T-cell (primary cell): ENCODE measurements at regions not wholly inside any gene's neighbourhood (a gene's known extent, or its start where the extent isn't known, plus 50 kb on each side); places are given as distances from the start of the nearest gene placed in this dataset.

ENCODE experiments used
- ATAC-seq, 4 experiments: fragments of 200-7000 bp in 3 of 4; fragments of 150-1000 bp in 1 of 4; cut with Tn5 transposase; replicated peaks in 1 of 4; 1 replicate in 3 of 4; 2 replicates in 1 of 4; pipeline ENCODE4 v1.10.0; 2021; ENCODE audit warnings: moderate library complexity in 3 of 4, mild to moderate bottlenecking in 2 of 4, moderate number of reproducible peaks in 1 of 4
- CTCF ChIA-PET, 2 donors: fragments of 300-600 bp; sonication (Branson Sonifier 250); formaldehyde crosslinking; loops; one replicate each; lab custom pipeline; 2022; ENCODE audit warnings: antibody characterized with exemption in 2 of 2; lab: Charles Lee
- POLR2A ChIA-PET, 2 donors: fragments of 300-600 bp; sonication (Branson Sonifier 250); formaldehyde crosslinking; loops; one replicate each; lab custom pipeline; 2022; ENCODE audit warnings: antibody characterized with exemption in 2 of 2; lab: Charles Lee
- DNase-seq, 35 experiments: peaks; one replicate each; pipeline versions ENCODE4 v3.0.0 to v3.0.0-alpha.2; 2013 to 2023
- H3K27ac ChIP-seq: one replicate; pipeline ENCODE4 v1.5.1; 2013; ENCODE audit warnings: low read length
- H3K27me3 ChIP-seq, 2 experiments: replicated peaks in 1 of 2; 1 replicate in 1 of 2; 2 replicates in 1 of 2; pipeline versions ENCODE4 v1.6.1 to v1.7.0; 2013; ENCODE audit warnings: low read length in 1 of 2, mixed read lengths in 1 of 2; ENCODE audit not compliant: control insufficient read depth in 2 of 2, insufficient read depth in 2 of 2; ENCODE audit errors: extremely low read depth in 1 of 2
- H3K36me3 ChIP-seq, 2 donors: 1 replicate in 1 of 2; 2 replicates in 1 of 2; pipeline versions ENCODE4 v1.6.1 to v1.7.0; 2013; ENCODE audit warnings: low read length in 1 of 2; ENCODE audit not compliant: control insufficient read depth in 2 of 2, insufficient read depth in 1 of 2; ENCODE audit errors: extremely low read depth in 1 of 2
- H3K4me1 ChIP-seq, 2 experiments: 1 replicate in 1 of 2; 2 replicates in 1 of 2; pipeline versions ENCODE4 v1.6.1 to v1.7.0; 2013; ENCODE audit warnings: low read length in 2 of 2, mixed read lengths in 1 of 2; ENCODE audit not compliant: insufficient read depth in 2 of 2, control insufficient read depth in 1 of 2; ENCODE audit errors: extremely low read depth in 1 of 2
- H3K4me3 ChIP-seq, 2 donors: 1 replicate in 1 of 2; 2 replicates in 1 of 2; pipeline versions ENCODE4 v1.5.1 to v1.7.0; 2013; ENCODE audit warnings: mild to moderate bottlenecking in 2 of 2, low read length in 1 of 2, moderate library complexity in 1 of 2; ENCODE audit not compliant: control insufficient read depth in 1 of 2; ENCODE audit errors: extremely low read depth in 1 of 2
- H3K9me3 ChIP-seq: 2 replicates; pipeline ENCODE4 v1.7.0; 2013
- H3K27ac Mint-ChIP-seq, 2 donors: one replicate each; pipeline ENCODE4 v1.8.0; 2020 to 2021; ENCODE audit warnings: mild to moderate bottlenecking in 2 of 2, mixed read lengths in 2 of 2
- H3K27me3 Mint-ChIP-seq, 2 donors: one replicate each; pipeline ENCODE4 v1.8.0; 2021 to 2022; ENCODE audit warnings: mixed read lengths in 2 of 2
- H3K36me3 Mint-ChIP-seq: one replicate; pipeline ENCODE4 v1.8.0; 2021; ENCODE audit warnings: mixed read lengths
- H3K4me1 Mint-ChIP-seq, 3 donors: one replicate each; pipeline ENCODE4 v1.8.0; 2020 to 2022; ENCODE audit warnings: mixed read lengths in 3 of 3, mild to moderate bottlenecking in 1 of 3
- H3K4me3 Mint-ChIP-seq, 3 donors: one replicate each; pipeline ENCODE4 v1.8.0; 2020 to 2022; ENCODE audit warnings: mild to moderate bottlenecking in 3 of 3, mixed read lengths in 3 of 3, moderate library complexity in 3 of 3
- H3K9me3 Mint-ChIP-seq, 3 donors: one replicate each; pipeline ENCODE4 v1.8.0; 2020 to 2022; ENCODE audit warnings: mixed read lengths in 3 of 3
- WGBS: methylation state at CpG from one replicate; pipeline ENCODE4 v1.1.5; 2013; ENCODE audit warnings: missing lambda C conversion rate; ENCODE audit not compliant: insufficient coverage; 5-methylcytosine and 5-hydroxymethylcytosine counted together

DNA sequence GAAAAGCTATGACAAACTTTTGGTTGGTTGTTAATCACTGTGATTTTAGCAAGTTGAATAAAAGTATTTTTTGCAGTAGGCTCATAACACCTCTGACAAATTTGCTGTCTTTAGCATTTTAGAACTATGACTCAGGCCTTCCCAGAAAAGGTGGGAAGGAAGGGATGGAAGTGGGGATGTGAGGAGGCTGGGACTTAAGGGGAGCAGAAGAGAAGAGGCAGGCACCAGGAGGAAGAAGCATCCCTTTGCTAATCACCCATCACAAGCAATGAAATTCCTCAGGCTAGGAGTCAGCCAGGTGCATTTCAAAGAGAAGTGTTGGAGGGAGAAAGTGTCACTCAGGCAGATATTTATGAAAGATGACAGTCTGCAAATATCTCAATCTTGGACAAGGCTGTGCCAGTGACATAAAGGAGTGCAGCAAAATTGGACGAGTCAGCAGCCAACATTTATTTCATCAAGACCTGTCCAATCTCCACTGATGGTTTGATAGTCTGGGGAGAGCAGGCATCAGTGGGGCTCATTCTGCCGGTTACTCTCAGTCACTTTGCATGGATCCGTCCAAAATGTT lies 337.3 kb upstream of the ARRDC4 start:
- no peaks in the 10 kb centered on the region for H3K36me3 ChIP-seq
- no peaks in the 10 kb centered on the region for H3K27me3 Mint-ChIP-seq
- WGBS = no CpG with 5 or more reads among the region's 3 CpGs
- H3K27ac Mint-ChIP-seq = no peak overlapping the region
- peaks cover 3 to 12% (median 4%) of the 10 kb centered on the region in 3 donors for H3K9me3 Mint-ChIP-seq
- no peaks in the 10 kb centered on the region for H3K27me3 ChIP-seq
- no peaks in the 10 kb centered on the region for H3K4me1 Mint-ChIP-seq
- no peak overlapping the region for H3K27ac ChIP-seq
- H3K9me3 ChIP-seq = no peaks in the 10 kb centered on the region
- no peaks in the 10 kb centered on the region for H3K4me1 ChIP-seq
- ChIA-PET CTCF (no interaction called here), POLR2A (no interaction called here)
- no peak overlapping the region for H3K4me3 Mint-ChIP-seq
- no peaks in the 10 kb centered on the region for H3K36me3 Mint-ChIP-seq
- H3K4me3 ChIP-seq = no peak overlapping the region
- DNase-seq (no peak), ATAC-seq (no peak)

DNA sequence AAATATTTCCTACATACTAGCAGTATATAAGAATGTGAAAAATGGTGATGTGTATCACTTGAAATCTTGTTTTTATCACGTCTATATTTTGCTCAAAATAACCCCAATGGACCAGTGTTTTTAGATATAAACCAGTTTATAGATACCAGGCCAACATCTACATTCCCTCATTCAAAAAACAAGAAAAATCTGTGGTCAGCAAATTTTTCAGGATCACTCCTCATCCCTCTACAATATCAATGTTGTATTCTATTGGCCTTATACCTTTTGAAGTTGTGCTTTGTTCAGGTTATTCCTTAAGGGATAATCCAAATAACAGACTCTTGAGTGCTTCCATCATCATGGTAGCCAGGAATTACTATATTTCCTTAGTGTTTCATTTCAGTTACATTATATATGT lies 332.9 kb upstream of the ARRDC4 start:
- peaks cover 5 to 22% (median 12%) of the 10 kb centered on the region in 3 donors for H3K9me3 Mint-ChIP-seq
- H3K36me3 ChIP-seq = no peaks in the 10 kb centered on the region
- DNase-seq = no peak
- WGBS = no CpG with 5 or more reads among the region's 1 CpG
- H3K27ac Mint-ChIP-seq = no peak overlapping the region
- ATAC-seq = no peak
- no peaks in the 10 kb centered on the region for H3K4me1 Mint-ChIP-seq
- ChIA-PET POLR2A (no interaction called here), CTCF (no interaction called here)
- no peaks in the 10 kb centered on the region for H3K27me3 Mint-ChIP-seq
- H3K36me3 Mint-ChIP-seq = no peaks in the 10 kb centered on the region
- H3K4me3 Mint-ChIP-seq = no peak overlapping the region
- H3K9me3 ChIP-seq = no peaks in the 10 kb centered on the region
- no peaks in the 10 kb centered on the region for H3K27me3 ChIP-seq
- no peaks in the 10 kb centered on the region for H3K4me1 ChIP-seq
- no peak overlapping the region for H3K27ac ChIP-seq
- H3K4me3 ChIP-seq = no peak overlapping the region

DNA sequence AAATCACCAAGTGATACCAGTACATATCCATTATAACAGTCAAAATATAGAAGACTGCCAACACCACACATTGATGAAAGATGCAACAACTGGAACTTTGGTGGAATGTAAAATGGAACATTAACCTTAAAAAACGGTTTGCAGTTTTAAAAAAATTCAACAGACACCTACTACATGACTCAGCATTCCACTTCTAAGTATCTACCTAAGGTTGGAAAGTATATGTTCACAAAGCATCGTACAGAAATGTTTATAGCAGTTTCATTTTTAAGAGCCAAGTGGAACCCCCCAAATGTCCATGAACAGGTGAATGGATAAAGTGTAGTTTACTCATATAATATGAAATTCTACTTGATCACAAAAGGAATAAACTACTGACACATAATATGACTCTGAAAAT lies 314.7 kb upstream of the ARRDC4 start:
- Histone ChIP-seq H3K27ac (no peak overlapping the region), H3K9me3 (no peaks in the 10 kb centered on the region), H3K27me3 (no peaks in the 10 kb centered on the region), H3K36me3 (no peaks in the 10 kb centered on the region), H3K4me1 (no peaks in the 10 kb centered on the region), H3K4me3 (no peak overlapping the region)
- no peak for ATAC-seq
- POLR2A ChIA-PET = no interaction called here
- CTCF ChIA-PET = no interaction called here
- H3K4me1 Mint-ChIP-seq = no peaks in the 10 kb centered on the region
- no CpG with 5 or more reads among the region's 2 CpGs for WGBS
- no peak for DNase-seq
- H3K4me3 Mint-ChIP-seq = no peak overlapping the region
- peaks cover 0 to 3% of the 10 kb centered on the region in 2 donors for H3K27me3 Mint-ChIP-seq
- H3K27ac Mint-ChIP-seq = no peak overlapping the region
- no peaks in the 10 kb centered on the region for H3K36me3 Mint-ChIP-seq
- peaks cover 0 to 24% (median 2%) of the 10 kb centered on the region in 3 donors for H3K9me3 Mint-ChIP-seq

- ChIA-PET POLR2A (no interaction called here), CTCF (no interaction called here)
- DNase-seq (no peak), ATAC-seq (no peak)
- Histone ChIP-seq H3K36me3 (no peaks in the 10 kb centered on the region), H3K27me3 (peaks cover 0 to 7% of the 10 kb centered on the region in 2 experiments), H3K4me3 (no peak overlapping the region), H3K9me3 (no peaks in the 10 kb centered on the region), H3K4me1 (no peaks in the 10 kb centered on the region), H3K27ac (no peak overlapping the region)
- Mint-ChIP-seq H3K4me1 (peaks cover 0 to 6% (median 3%) of the 10 kb centered on the region in 3 donors), H3K27me3 (peaks cover 14 to 16% of the 10 kb centered on the region in 2 donors), H3K36me3 (no peaks in the 10 kb centered on the region), H3K9me3 (peaks cover 0 to 9% (median 2%) of the 10 kb centered on the region in 3 donors), H3K27ac (no peak overlapping the region), H3K4me3 (no peak overlapping the region)
- no CpG with 5 or more reads among the region's 1 CpG for WGBS
These were observed 311.8 kb upstream of the ARRDC4 start for GRCh38 chr15:97648728-97649127.

GRCh38 chr15:97652041-97652440 lies 308.5 kb upstream of the ARRDC4 start:
- Mint-ChIP-seq H3K36me3 (no peaks in the 10 kb centered on the region), H3K9me3 (peaks cover 0 to 8% (median 6%) of the 10 kb centered on the region in 3 donors), H3K4me1 (peaks cover 0 to 6% (median 3%) of the 10 kb centered on the region in 3 donors), H3K4me3 (no peak overlapping the region), H3K27ac (no peak overlapping the region), H3K27me3 (peaks cover 16 to 20% of the 10 kb centered on the region in 2 donors)
- H3K27ac ChIP-seq = no peak overlapping the region
- H3K9me3 ChIP-seq = no peaks in the 10 kb centered on the region
- no peak for DNase-seq
- ChIA-PET POLR2A (no interaction called here), CTCF (no interaction called here)
- H3K27me3 ChIP-seq = peaks cover 0 to 7% of the 10 kb centered on the region in 2 experiments
- H3K36me3 ChIP-seq = no peaks in the 10 kb centered on the region
- H3K4me1 ChIP-seq = no peaks in the 10 kb centered on the region
- ATAC-seq = no peak
- no peak overlapping the region for H3K4me3 ChIP-seq
- WGBS = no CpG with 5 or more reads among the region's 3 CpGs

DNA sequence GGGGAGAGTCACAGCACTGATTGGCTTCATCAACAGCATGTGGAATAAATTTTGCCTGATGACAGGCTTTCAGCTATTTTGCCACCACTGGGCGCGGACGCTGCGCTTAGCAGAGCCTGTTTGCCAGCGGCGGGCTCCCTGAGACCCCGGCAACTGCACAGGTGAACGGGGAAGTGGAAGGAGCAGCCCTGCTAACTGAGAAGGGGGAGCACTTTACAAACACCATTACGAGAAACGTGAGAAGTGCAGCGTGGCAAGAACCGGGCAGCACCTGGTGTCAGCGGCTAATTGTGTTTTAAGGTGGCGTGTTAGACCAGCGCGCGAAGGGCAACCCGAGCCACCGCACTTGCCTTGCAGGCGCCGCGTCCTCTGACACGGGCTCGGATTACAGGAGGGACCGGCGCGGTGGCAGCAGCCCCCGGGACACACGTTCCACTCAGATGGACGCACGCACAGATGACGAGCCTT lies 307.8 kb upstream of the ARRDC4 start:
- Histone ChIP-seq H3K9me3 (no peaks in the 10 kb centered on the region), H3K27ac (no peak overlapping the region), H3K4me3 (no peak overlapping the region), H3K36me3 (no peaks in the 10 kb centered on the region), H3K27me3 (peaks cover 0 to 7% of the 10 kb centered on the region in 2 experiments), H3K4me1 (no peaks in the 10 kb centered on the region)
- CTCF ChIA-PET = no interaction called here
- ATAC-seq (no peak), DNase-seq (no peak)
- Mint-ChIP-seq H3K9me3 (peaks cover 0 to 8% (median 8%) of the 10 kb centered on the region in 3 donors), H3K4me3 (no peak overlapping the region), H3K36me3 (no peaks in the 10 kb centered on the region), H3K4me1 (peaks cover 0 to 6% (median 3%) of the 10 kb centered on the region in 3 donors), H3K27me3 (peaks cover 16 to 21% of the 10 kb centered on the region in 2 donors), H3K27ac (no peak overlapping the region)
- WGBS = 27% methylated on average over 23 of the region's 32 CpGs
- POLR2A ChIA-PET = no interaction called here
